Activated CD8-positive, alpha-beta memory T cell treated with anti-CD3 and anti-CD28 coated beads, Interleukin-2, amount 50 U/mL, for 4 hours (primary cell): ENCODE measurements at regions not wholly inside any gene's neighbourhood (a gene's known extent, or its start where the extent isn't known, plus 50 kb on each side); places are given as distances from the start of the nearest gene placed in this dataset.

Experiments used
- DNase-seq: peaks from one replicate; pipeline ENCODE4 v3.0.0-alpha.2; 2020

GRCh38 chr22:47739291-47740015 is 977.0 kb downstream of the TBC1D22A start:
- no peak for DNase-seq

DNA sequence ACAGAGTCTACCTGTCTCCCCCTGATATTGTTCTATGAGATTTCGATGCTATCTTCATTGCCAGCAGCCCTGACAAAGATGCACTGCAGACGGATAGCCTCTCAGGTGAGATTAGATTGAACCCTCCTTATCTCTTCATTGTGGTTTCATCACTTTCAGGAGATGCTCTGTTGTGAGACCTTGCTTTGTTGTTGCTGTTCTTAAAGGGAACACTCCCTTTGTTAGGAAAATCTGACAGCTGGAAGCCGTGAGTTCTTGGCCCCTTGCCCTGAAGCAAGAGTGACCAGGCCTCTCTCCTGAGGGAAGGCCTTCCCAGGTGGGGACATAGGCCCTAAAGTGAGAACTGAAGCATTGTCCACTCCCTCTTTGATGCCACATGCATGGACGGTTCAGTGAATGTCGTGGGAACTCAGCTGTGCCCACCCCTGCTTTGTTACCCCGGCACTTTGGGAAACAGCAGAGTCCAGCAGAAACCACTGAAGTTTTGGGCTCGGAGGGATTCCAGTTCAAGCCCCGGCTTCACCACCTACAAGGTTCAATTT is 976.1 kb downstream of the TBC1D22A start:
- DNase-seq: no peak

- no peak for DNase-seq
Measured at GRCh38 chr22:47736186-47737034, 974.0 kb downstream of the TBC1D22A start.

- DNase-seq: no peak
Measured at GRCh38 chr22:47734511-47734910, 972.1 kb downstream of the TBC1D22A start.

- DNase-seq: no peak
Measured at GRCh38 chr22:47727641-47728040, 965.2 kb downstream of the TBC1D22A start.

- no peak for DNase-seq
Measured at GRCh38 chr22:47724751-47725150, 962.3 kb downstream of the TBC1D22A start.

GRCh38 chr22:47724030-47724429 is 961.6 kb downstream of the TBC1D22A start:
- DNase-seq: no peak

GRCh38 chr22:47718337-47718736 is 955.9 kb downstream of the TBC1D22A start:
- DNase-seq: no peak

GRCh38 chr22:47716890-47717615 is 954.6 kb downstream of the TBC1D22A start:
- no peak for DNase-seq

GRCh38 chr22:47715866-47716578 is 953.6 kb downstream of the TBC1D22A start:
- DNase-seq: no peak

DNA sequence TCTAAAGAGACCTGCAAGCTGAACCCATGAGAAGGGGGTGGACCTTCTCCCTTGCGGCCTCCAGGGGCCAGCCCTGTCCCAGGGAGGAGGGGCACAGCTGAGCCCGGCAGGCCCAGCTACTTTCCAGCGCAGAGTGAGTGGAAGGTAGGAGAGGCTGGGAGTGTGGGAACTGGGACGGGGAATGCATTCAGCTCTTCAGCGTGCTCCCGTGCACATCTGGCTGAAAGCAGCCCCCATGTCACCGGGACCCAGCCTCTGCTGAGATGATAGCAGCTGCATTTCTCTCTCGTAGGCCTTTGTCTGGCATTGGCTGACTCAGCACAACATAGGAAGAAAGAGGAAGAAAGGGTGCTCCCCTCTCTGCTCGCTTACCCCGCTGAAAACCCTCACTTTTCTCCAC is 951.5 kb downstream of the TBC1D22A start:
- DNase-seq: no peak

GRCh38 chr22:47710135-47710534 is 947.7 kb downstream of the TBC1D22A start:
- DNase-seq: no peak

DNA sequence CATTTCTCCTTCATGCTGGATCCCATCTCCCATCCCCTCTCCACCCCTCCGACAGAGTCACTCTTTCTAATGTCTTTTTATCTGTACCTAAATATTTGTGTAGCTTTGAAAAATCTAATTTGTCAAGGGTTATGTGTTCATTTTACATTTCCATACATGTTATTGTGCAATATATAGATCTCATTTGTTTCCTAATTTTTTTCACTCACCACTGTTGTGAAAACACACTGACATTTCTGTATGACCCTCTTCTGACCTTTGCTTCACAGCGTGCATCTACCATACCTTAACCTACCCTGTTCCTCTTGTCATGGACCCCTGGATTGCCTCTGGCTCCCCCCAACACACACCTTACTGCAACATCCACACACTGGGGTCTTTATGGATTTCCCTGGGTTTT is 942.9 kb downstream of the TBC1D22A start:
- no peak for DNase-seq

- DNase-seq: no peak
Measured at GRCh38 chr22:47698906-47699305, 936.5 kb downstream of the TBC1D22A start.

DNA sequence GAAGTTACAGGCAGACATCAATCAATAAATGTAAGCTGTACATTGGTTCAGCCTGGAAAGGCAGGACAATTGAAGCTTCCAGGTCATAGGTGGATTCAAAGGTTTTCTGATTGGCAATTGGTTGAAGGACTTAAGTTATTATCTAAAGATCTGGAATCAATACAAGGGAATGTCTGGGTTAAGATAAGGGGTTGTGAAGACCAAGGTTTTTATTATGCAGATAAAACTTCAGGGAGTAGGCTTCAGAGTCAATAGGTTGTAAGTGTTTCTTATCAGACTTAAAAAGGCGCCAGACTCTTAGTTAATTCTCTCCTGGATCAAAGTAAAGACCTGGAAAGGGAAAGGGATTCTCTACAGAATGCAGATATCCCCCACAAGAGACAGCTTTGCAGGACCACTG is 935.4 kb downstream of the TBC1D22A start:
- no peak for DNase-seq

DNA sequence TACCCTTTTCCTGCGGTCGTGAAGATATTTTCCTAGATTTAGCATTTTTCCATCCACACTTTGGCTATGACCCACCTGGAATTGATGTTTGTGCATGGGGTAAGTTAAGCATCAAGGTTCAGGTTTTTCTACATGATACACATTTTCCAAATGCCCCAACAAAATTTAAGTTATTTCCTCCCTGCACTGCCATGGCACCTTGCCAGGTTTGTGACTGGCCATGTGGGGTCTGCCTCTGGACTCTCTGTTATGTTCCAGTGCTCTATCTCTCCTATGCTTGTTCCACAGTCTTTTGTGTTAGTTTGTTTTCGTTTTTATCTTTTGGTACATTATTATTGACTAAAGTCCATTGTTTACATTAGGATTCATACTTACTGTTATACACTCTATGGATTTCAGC is 934.3 kb downstream of the TBC1D22A start:
- DNase-seq: no peak

DNA sequence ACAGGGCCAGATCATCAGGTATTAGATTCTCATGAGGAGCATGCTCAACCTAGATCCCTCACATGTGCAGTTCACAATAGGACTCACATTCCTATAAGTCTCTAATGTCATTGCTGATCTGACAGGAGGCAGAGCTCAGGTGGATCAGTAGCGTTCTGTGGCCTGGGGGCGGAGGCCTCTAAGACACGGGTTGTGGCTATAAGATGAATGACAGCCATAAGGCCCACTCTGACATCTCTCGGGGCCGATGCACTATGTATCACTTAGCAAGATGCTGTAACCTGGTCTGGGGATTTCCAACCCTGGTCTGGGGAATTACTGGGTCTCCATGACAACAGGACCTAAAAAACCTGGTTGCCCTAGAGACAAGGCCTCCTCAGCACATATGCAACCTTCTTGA is 932.7 kb downstream of the TBC1D22A start:
- DNase-seq: no peak

DNA sequence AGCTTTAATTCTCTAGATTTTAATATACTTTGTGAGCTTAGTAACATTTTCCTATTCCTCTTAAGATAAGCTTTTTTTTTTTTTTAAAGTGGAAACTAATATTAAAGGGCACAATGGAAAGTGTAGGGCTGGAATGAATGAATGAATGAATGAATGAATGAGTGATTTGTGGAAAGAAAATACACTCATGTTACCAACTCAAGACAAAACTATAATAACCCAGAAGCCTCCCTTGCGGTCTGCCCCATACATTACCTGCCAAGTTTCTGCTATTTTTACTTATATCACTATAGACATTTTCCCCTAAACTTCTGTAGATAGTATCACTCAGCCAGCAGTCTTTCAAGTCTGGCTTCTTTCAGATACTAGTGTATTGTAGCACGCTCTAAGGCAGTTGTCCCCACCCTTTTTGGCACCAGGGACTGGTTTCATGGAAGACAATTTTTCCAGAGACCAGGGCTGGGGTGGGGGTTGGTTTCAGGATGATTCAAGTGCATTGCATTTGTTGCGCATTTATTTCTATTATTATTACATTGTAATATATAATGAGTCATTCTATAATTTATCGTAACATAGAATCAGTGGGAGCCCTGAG is 932.2 kb downstream of the TBC1D22A start:
- no peak for DNase-seq

DNA sequence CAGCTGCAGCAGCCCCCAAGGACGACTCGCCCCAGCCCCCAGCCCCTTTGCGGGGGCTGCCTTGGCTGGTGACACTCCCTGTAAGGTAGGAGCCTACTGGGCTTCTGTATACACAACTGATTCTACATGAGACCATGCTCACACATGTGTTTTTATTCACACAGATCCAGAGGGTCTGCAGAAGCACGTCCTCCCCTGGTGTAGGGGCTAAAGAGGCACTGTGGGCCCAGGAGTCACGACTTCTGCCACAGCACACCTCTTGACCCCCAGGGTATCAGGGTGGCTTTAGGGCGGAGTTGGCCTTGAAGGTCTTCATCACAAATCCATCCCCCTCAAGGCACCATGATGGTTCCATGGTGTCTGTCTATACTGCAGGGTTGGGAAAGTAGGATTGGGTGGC is 931.2 kb downstream of the TBC1D22A start:
- no peak for DNase-seq

GRCh38 chr22:47692811-47693210 is 930.4 kb downstream of the TBC1D22A start:
- DNase-seq: no peak

- no peak for DNase-seq
Measured at GRCh38 chr22:47691152-47691895, 928.9 kb downstream of the TBC1D22A start.

- no peak for DNase-seq
Measured at GRCh38 chr22:47690586-47690985, 928.1 kb downstream of the TBC1D22A start.
